ENCODE measurements at regions not wholly inside any gene's neighbourhood (a gene's known extent, or its start where the extent isn't known, plus 50 kb on each side); places are given as distances from the start of the nearest gene placed in this dataset.
A peak's percentile ranks its signal among the peaks of the same experiment; 100 is the strongest.
"Not testable (repeated sequence)": the region's sequence is repeated elsewhere in the genome, so short reads cannot be mapped to it uniquely, and the experiment has no call there.

- H3K56ac ChIP-seq (ENCODE audit: insufficient read length, low read depth, low read length); H2AK5ac ChIP-seq (ENCODE audit: insufficient read length, low read length); H3T11ph ChIP-seq (ENCODE audit: low read length); H3K4me1 Mint-ChIP-seq; H2BK120ac ChIP-seq (ENCODE audit: low read depth, low read length, poor library complexity, severe bottlenecking); H3K4ac ChIP-seq (ENCODE audit: low read depth, low read length); H3K18ac ChIP-seq (ENCODE audit: insufficient read length, low read depth, low read length); H4K91ac ChIP-seq (ENCODE audit: insufficient read length, low read depth, low read length); H2BK12ac ChIP-seq (ENCODE audit: insufficient read length, low read depth, low read length); H2BK20ac ChIP-seq (ENCODE audit: low read depth, low read length, poor library complexity, severe bottlenecking); H3K27ac ChIP-seq (ENCODE audit: insufficient read length, low read depth, low read length); H4K8ac ChIP-seq (replicated peaks; ENCODE audit: insufficient read length, low read depth, low read length); H3K27me3 ChIP-seq (ENCODE audit: insufficient read depth, low read length); H2AFZ ChIP-seq (ENCODE audit: low read length); H3K9me3 ChIP-seq (ENCODE audit: control insufficient read depth, low read depth, low read length); H3K9ac ChIP-seq (ENCODE audit: extremely low read depth, insufficient read length, low read length); H4K20me1 ChIP-seq (ENCODE audit: control insufficient read depth, insufficient read depth, insufficient read length); H3K4me3 Mint-ChIP-seq; H3K4me2 ChIP-seq (ENCODE audit: insufficient read depth, insufficient read length, low read length); H3K79me2 ChIP-seq (ENCODE audit: insufficient read depth, low read length); H3K36me3 Mint-ChIP-seq (ENCODE audit: insufficient read depth in 1 of 3, low read depth in 3 of 3); H3K23me2 ChIP-seq (ENCODE audit: insufficient read length, low read depth, low read length, poor library complexity, severe bottlenecking); H3K9me3 Mint-ChIP-seq; H3K27ac Mint-ChIP-seq; H2BK15ac ChIP-seq (ENCODE audit: low read depth, low read length); H2BK5ac ChIP-seq (ENCODE audit: insufficient read length, low read length); H3K14ac ChIP-seq (ENCODE audit: insufficient read depth, low read length); DNase-seq; H3K27me3 Mint-ChIP-seq (ENCODE audit: low read depth); H3K79me1 ChIP-seq (ENCODE audit: insufficient read depth, low read depth, low read length, poor library complexity, severe bottlenecking); H3K4me1 ChIP-seq (ENCODE audit: insufficient read depth, low read length); H3K23ac ChIP-seq (ENCODE audit: insufficient read length, low read depth, low read length); H4K5ac ChIP-seq (ENCODE audit: insufficient read length, low read depth, low read length): not testable (repeated sequence)
- WGBS (ENCODE audit: extremely low coverage, insufficient read length, low lambda C conversion rate): no CpG with 5 or more reads among the region's 5 CpGs
Measured at GRCh38 chr1:146683126-146683429, 255.0 kb upstream of the NBPF12 start.

GRCh38 chr1:146682227-146683125, 255.6 kb upstream of the NBPF12 start:
- H3K9me3 ChIP-seq (ENCODE audit: control insufficient read depth, low read depth, low read length); H3T11ph ChIP-seq (ENCODE audit: low read length); H3K23ac ChIP-seq (ENCODE audit: insufficient read length, low read depth, low read length); H2BK5ac ChIP-seq (ENCODE audit: insufficient read length, low read length); H2AK5ac ChIP-seq (ENCODE audit: insufficient read length, low read length); H3K4me3 Mint-ChIP-seq; H3K79me2 ChIP-seq (ENCODE audit: insufficient read depth, low read length); H3K23me2 ChIP-seq (ENCODE audit: insufficient read length, low read depth, low read length, poor library complexity, severe bottlenecking); DNase-seq; H3K27me3 Mint-ChIP-seq (ENCODE audit: low read depth); H2AFZ ChIP-seq (ENCODE audit: low read length); H2BK15ac ChIP-seq (ENCODE audit: low read depth, low read length); H4K20me1 ChIP-seq (ENCODE audit: control insufficient read depth, insufficient read depth, insufficient read length); H3K4ac ChIP-seq (ENCODE audit: low read depth, low read length); H3K79me1 ChIP-seq (ENCODE audit: insufficient read depth, low read depth, low read length, poor library complexity, severe bottlenecking); H3K4me1 ChIP-seq (ENCODE audit: insufficient read depth, low read length); H3K18ac ChIP-seq (ENCODE audit: insufficient read length, low read depth, low read length); H4K8ac ChIP-seq (replicated peaks; ENCODE audit: insufficient read length, low read depth, low read length); H3K9ac ChIP-seq (ENCODE audit: extremely low read depth, insufficient read length, low read length); H2BK12ac ChIP-seq (ENCODE audit: insufficient read length, low read depth, low read length); H3K36me3 Mint-ChIP-seq (ENCODE audit: insufficient read depth in 1 of 3, low read depth in 3 of 3); H3K27me3 ChIP-seq (ENCODE audit: insufficient read depth, low read length); H3K56ac ChIP-seq (ENCODE audit: insufficient read length, low read depth, low read length); H3K4me1 Mint-ChIP-seq; H2BK120ac ChIP-seq (ENCODE audit: low read depth, low read length, poor library complexity, severe bottlenecking); H3K9me3 Mint-ChIP-seq; H4K91ac ChIP-seq (ENCODE audit: insufficient read length, low read depth, low read length); H4K5ac ChIP-seq (ENCODE audit: insufficient read length, low read depth, low read length); H3K14ac ChIP-seq (ENCODE audit: insufficient read depth, low read length); H3K4me2 ChIP-seq (ENCODE audit: insufficient read depth, insufficient read length, low read length); H2BK20ac ChIP-seq (ENCODE audit: low read depth, low read length, poor library complexity, severe bottlenecking); H3K27ac ChIP-seq (ENCODE audit: insufficient read length, low read depth, low read length): not testable (repeated sequence)
- H3K27ac Mint-ChIP-seq: peak overlapping the region in 1 of 3 experiments; percentile 84; a peak in 1 of 7 replicates
- WGBS (ENCODE audit: extremely low coverage, insufficient read length, low lambda C conversion rate): no CpG with 5 or more reads among the region's 11 CpGs
